ENCODE measurements at regions not wholly inside any gene's neighbourhood (a gene's known extent, or its start where the extent isn't known, plus 50 kb on each side); places are given as distances from the start of the nearest gene placed in this dataset.

GRCh38 chr5:165739079-165739741 lies 2233.8 kb downstream of the MAT2B start:
- FAIRE-seq, result no peak

- FAIRE-seq, result no peak
Measured at GRCh38 chr5:165757791-165758190, 2252.4 kb downstream of the MAT2B start.

- no peak for FAIRE-seq
Measured at GRCh38 chr5:165775111-165775510, 2269.7 kb downstream of the MAT2B start.

- FAIRE-seq, result no peak
Measured at GRCh38 chr5:165779505-165779904, 2274.1 kb downstream of the MAT2B start.

- no peak for FAIRE-seq
Measured at GRCh38 chr5:165780901-165781300, 2275.5 kb downstream of the MAT2B start.

- no peak for FAIRE-seq
Measured at GRCh38 chr5:165781738-165782137, 2276.3 kb downstream of the MAT2B start.

- FAIRE-seq, result no peak
Measured at GRCh38 chr5:165783024-165783423, 2277.6 kb downstream of the MAT2B start.

- no peak for FAIRE-seq
Measured at GRCh38 chr5:165786073-165786472, 2280.7 kb downstream of the MAT2B start.

- FAIRE-seq, result no peak
Measured at GRCh38 chr5:165795073-165795472, 2289.7 kb downstream of the MAT2B start.

- FAIRE-seq, result no peak
Measured at GRCh38 chr5:165805756-165806155, 2300.3 kb downstream of the MAT2B start.

- no peak for FAIRE-seq
Measured at GRCh38 chr5:165808335-165808734, 2302.9 kb downstream of the MAT2B start.

GRCh38 chr5:165809914-165810313 lies 2304.5 kb downstream of the MAT2B start:
- no peak for FAIRE-seq

- FAIRE-seq, result no peak
Measured at GRCh38 chr5:165829504-165829903, 2324.1 kb downstream of the MAT2B start.

GRCh38 chr5:165834891-165835290 lies 2329.5 kb downstream of the MAT2B start:
- no peak for FAIRE-seq

- no peak for FAIRE-seq
Measured at GRCh38 chr5:165836046-165836445, 2330.6 kb downstream of the MAT2B start.

GRCh38 chr5:165837286-165837685 lies 2331.9 kb downstream of the MAT2B start:
- no peak for FAIRE-seq

- no peak for FAIRE-seq
Measured at GRCh38 chr5:165844571-165844970, 2339.2 kb downstream of the MAT2B start.

- FAIRE-seq, result no peak
Measured at GRCh38 chr5:165858118-165858517, 2352.7 kb downstream of the MAT2B start.

- FAIRE-seq, result no peak
Measured at GRCh38 chr5:165859251-165859650, 2353.8 kb downstream of the MAT2B start.

- FAIRE-seq, result no peak
Measured at GRCh38 chr5:165863239-165863638, 2357.8 kb downstream of the MAT2B start.

GRCh38 chr5:165871291-165871690 lies 2365.9 kb downstream of the MAT2B start:
- no peak for FAIRE-seq

- FAIRE-seq, result no peak
Measured at GRCh38 chr5:165874851-165875250, 2369.4 kb downstream of the MAT2B start.

GRCh38 chr5:165876538-165876937 lies 2371.1 kb downstream of the MAT2B start:
- no peak for FAIRE-seq

GRCh38 chr5:165877475-165877874 lies 2372.1 kb downstream of the MAT2B start:
- no peak for FAIRE-seq

GRCh38 chr5:165881259-165881658 lies 2375.8 kb downstream of the MAT2B start:
- FAIRE-seq, result no peak
